ENCODE measurements at regions not wholly inside any gene's neighbourhood (a gene's known extent, or its start where the extent isn't known, plus 50 kb on each side); places are given as distances from the start of the nearest gene placed in this dataset.
"Not testable (repeated sequence)": the region's sequence is repeated elsewhere in the genome, so short reads cannot be mapped to it uniquely, and the experiment has no call there.

GRCh38 chr4:64216741-64217140 lies 192.5 kb downstream of the TECRL start:
- no peak for DNase-seq (ENCODE audit: low spot score)

DNA sequence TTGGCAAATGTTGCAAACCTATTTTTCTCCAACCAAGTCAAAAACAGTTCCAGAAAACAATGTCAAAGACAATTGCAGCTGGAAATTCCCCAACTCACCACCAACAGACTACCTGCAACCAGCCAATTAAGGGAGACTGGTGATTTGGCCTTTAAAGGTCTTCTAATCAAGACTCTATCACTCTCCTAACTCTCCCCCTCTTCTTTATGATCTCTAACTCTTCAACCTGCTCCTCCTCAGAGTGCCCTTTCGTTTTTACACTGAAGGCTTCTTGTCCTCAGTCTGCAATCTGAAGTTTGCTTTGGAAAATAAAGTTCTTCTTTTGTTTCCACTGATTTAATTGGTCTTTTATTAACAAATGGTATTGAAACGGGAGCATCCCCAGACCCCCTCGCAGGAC lies 203.9 kb downstream of the TECRL start:
- DNase-seq (ENCODE audit: low spot score), result no peak

GRCh38 chr4:64200001-64200555 lies 209.2 kb downstream of the TECRL start:
- no peak for DNase-seq (ENCODE audit: low spot score)

DNA sequence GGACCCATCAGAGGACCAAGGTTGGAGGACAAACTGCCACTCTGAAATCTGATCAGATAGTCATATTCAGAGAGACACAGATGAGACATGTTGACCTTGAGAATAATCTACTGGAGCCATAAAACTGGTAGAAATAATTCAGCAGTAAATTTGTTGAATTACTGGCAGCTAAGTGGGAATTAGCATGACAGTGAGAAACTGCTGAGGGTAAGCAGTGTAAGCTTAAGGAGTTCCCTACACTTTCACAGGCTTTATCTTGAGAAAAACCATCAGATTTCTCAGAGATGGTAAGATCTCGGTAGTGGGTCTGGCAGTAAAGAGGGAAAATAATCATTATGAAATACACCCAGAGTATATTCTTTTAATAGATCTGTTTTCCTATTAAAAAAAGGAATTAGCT lies 213.7 kb downstream of the TECRL start:
- DNase-seq (ENCODE audit: low spot score), result no peak

DNA sequence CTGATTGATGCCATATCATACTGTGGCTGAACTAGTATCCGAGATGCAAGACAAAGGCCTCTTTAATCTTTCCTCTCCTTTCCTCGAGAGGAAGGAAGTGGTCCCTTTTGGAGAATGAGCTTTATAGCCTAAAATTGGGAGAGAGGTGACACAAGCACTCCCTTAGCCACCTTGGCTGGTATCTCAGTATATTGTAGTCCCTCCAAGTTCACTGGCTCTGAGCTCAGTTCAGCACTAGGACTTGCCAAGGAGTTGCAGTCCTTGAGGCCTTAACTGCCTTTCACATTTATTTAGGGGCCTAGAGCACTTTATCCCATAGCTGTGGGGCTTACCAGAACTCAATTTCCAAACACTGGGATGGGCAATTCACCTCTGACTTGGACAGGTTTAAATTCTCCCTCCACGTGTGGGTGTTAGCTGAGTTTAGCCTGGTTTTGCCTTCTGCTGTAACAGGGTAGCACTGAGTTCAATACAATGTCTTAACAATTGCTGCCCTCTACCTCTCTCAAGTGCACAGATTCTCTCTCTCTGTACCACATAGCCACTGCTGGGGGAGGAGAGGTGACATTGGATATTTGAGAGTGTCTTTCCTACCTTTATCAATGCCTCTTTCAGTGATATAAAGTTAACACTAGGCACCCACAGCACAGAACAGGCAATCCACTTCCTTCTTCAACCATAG lies 216.4 kb downstream of the TECRL start:
- DNase-seq (ENCODE audit: low spot score), result no peak

- DNase-seq (ENCODE audit: low spot score), result no peak
Observed at GRCh38 chr4:64174247-64174882, 234.9 kb downstream of the TECRL start.

DNA sequence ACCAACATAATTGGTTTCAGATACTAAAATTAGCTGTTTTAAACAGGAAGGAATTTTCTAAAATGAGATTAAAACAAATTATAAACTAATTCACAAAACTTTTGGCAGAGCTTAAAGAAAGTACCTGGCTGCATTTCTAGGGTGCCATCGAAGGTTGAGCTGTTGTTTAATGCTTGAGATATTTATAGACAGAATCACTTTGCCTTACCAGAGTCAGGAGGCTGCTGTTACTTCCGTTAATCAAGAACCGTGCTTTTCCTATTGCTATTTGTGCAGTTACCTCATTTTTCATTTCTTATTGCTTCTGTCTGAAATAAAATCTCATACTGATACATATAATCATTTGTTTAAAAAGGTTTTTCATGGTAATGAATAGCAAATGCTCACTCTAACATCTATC lies 242.9 kb downstream of the TECRL start:
- DNase-seq (ENCODE audit: low spot score), result no peak

GRCh38 chr4:64158648-64159326 lies 250.5 kb downstream of the TECRL start:
- peak; percentile 71 for DNase-seq (ENCODE audit: low spot score)

DNA sequence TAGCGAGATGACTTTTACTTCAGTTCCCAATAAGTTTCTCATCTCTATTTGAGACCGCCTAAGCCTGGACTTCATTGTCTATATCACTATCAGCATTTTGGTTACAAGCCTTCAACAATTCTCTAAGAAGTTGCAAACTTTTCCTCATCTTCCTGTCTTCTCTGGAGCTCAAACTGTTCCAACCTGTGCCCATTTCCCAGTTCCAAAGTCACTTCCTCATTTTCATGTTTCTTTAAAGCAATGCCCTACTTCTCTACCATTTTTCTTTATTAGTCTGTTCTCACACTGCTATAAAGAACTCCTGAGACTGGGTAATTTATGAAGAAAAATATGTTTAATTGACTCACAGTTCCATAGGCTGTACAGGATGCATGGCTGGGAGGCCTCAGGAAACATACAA lies 251.9 kb downstream of the TECRL start:
- DNase-seq (ENCODE audit: low spot score), result no peak

- DNase-seq (ENCODE audit: low spot score), result no peak
Observed at GRCh38 chr4:64156253-64156652, 253.0 kb downstream of the TECRL start.

DNA sequence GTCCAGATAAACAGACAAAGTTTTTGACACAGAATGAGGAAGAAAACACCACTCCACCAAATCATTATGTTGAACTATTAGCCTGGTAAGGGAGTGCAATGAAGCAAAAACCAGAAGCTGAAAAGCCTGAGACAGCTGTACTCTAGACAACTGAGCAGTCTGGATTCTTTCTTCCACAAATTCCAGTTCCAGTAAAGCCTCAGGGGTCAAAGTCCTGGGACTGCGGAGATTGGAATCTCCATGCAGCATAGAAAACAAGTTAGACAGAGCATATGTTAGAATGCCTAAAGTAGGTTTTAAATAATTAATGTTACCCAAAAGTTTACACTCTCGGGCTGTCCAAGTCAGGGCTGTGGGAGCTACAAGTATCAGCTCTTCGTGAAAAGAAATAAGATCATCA lies 263.2 kb downstream of the TECRL start:
- DNase-seq (ENCODE audit: low spot score), result no peak

DNA sequence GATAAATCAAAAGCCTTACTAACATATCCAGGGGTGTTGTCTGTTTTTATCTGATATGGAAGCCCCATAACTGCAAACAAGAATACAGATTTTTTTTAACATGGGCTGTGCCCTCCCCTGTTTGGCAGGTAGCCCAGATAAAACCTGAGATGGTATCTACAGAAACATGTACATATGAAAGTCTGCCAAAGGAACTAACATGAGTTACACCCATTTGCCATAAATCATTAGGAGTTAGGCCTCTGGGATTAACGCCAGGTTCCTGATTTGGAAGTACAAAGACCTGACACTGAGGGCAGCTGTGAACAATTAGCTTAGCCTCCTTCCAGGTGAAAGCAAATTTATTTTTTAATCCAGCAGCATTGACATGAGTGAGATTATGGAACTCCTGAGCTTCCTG lies 264.3 kb downstream of the TECRL start:
- no peak for DNase-seq (ENCODE audit: low spot score)

DNA sequence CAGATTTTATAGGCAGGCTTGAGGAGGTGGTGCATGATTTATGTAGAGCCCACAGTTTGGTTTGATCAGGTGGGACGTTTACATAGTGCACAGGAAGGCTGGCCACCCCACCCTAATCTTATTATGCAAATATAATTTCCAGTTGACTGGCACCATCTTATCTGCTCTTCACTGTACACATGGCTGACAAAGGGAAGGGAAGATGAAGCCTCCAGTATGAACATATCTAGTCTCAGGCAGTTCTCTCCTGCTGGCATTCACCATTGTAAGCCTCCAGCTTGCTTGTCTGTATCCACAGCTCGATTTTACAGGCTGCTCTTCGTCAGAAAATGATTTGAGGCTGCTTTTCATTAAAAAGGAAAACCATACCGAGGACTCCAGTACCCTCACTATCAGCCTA lies 278.3 kb downstream of the TECRL start:
- no peak for DNase-seq (ENCODE audit: low spot score)

- DNase-seq (ENCODE audit: low spot score), result no peak
Observed at GRCh38 chr4:64125354-64125753, 283.9 kb downstream of the TECRL start.

GRCh38 chr4:64121803-64122202 lies 287.4 kb downstream of the TECRL start:
- DNase-seq (ENCODE audit: low spot score), result no peak

DNA sequence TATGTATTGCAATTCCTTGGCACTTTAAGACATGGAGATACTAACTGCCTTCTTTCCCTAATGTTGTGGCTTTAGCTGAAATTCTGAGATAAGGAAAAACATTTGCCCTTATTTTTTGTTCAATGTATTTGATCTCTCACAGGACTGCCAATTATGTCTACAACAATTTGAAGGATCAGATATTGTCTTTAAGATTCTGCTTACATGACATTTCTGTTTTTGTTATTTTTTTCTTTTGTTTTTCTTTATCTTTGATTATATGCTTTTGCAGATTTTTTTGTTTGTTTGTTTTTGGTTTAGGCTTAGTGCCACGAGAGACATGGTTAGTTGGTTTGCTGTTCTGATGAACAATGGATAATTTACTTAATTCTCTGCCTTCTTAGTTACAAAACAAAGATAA lies 303.3 kb downstream of the TECRL start:
- DNase-seq (ENCODE audit: low spot score), result no peak

DNA sequence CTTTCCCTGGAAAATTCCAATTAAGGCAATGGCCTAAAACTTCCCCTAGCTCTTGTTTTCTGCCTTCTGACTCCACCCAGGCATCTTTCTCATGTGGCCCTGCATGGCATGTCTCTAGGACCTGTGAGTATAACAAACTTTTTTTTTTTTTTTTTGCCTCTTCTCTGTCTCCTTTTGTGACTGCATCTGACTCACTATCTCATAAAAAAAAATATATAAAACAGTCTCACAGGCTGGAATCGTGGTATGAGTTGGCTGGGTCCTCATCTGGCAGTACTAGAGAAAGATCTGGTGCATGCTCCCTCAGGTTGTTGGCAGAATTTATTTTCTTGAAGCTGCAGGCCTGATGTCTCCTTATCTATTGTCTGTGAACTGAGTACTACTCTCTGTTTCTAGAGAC lies 313.9 kb downstream of the TECRL start:
- DNase-seq (ENCODE audit: low spot score), result no peak

- DNase-seq (ENCODE audit: low spot score), result no peak
Observed at GRCh38 chr4:64079316-64079715, 329.9 kb downstream of the TECRL start.

DNA sequence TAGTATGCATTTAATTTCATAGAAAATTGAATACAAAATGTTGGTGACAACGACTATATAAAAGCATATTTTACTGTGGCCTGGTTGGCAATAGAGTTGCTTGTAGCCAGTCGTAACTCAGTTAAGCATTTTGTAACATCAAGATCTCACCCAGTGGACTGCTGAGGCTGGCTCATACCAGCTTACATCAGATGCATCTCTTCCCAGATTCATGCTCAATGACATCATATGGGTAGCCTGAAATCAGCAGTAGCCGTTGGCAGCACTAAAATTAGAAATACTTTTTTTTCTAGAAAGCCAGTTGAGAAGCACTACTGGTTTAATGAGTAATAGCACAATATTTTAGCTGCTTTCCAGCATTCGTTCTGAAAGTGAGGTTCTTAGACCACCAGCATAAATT lies 341.2 kb downstream of the TECRL start:
- no peak for DNase-seq (ENCODE audit: low spot score)

DNA sequence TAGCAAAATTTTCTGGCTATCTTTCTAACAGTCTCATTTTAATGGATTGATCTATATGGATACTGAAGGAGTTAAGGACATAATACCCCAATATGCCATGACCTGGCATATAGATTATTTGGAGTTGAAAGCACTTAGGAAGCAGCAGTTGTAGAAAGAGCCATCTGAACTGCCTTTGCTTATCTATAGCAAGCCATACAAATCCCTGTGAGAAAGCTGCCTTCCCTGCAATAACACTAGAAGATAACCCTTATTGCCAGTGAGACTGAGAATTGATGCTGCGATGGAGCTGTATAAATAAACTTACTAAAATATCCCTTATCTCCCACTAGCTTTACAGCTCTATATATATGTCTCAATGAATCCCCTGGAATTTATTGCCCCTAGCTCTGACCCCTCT lies 346.3 kb downstream of the TECRL start:
- DNase-seq (ENCODE audit: low spot score), result no peak

DNA sequence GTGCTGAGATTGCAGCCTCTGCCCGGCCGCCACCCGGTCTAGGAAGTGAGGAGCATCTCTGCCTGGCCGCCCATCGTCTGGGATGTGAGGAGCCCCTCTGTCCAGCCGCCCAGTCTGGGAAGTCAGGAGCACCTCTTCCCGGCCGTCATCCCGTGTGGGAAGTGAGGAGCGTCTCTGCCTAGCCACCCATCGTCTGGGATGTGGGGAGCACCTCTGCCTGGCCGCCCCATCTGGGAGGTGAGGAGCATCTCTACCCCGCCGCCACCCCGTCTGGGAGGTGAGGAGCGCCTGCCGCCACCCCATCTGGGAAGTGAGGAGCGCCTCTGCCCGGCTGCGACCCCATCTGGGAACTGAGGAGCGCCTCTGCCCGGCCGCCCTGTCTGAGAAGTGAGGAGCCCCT lies 372.2 kb downstream of the TECRL start:
- not testable (repeated sequence) for DNase-seq (ENCODE audit: low spot score)

DNA sequence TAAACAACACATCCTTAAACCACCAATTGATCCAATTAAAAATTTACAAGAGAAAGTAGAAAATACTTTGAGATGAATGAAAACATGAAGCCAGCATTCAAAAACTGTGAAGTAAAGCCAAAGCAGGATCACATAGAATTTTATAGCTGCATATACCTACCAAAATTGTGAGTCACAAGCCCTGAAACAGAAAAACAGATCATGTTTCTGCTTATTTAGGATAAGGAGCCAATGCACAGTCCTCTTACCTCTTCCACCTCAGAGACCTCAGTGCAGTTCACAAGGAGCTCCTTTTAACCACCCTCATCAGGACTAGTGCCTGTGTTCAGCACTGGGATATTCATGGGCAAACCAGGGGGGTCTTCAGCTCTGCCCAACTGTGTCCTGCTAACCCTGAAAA lies 386.7 kb downstream of the TECRL start:
- DNase-seq (ENCODE audit: low spot score), result no peak

DNA sequence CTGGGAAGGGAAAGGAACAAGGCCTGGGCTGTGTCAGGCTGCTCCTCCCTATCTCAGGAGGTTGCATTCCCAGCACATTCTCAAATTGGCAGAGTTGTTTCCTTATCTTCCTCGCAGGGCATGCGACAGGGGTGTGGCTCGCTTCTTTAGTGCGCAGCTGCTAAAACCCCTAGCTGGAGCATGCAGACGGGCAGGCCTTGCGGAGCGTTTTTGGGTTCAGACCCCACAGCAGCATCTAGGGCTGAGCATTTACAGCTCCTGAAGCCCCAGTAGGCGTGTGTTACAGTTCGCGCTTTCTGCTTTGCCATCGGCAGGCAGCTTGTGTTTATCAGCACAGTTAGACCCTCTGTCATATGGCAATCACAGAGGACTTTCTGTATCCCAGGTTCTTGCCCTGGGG lies 392.4 kb downstream of the TECRL start:
- no peak for DNase-seq (ENCODE audit: low spot score)

Data from activated CD4-positive, alpha-beta T cell treated with anti-CD3 and anti-CD28 coated beads, Interleukin-2, Interleukin-4, amounts not matched to agents 100 ng/mL and 50 ng/mL, durations not matched to agents 16 hours and 8 hours (primary cell).